ENCODE measurements at regions not wholly inside any gene's neighbourhood (a gene's known extent, or its start where the extent isn't known, plus 50 kb on each side); places are given as distances from the start of the nearest gene placed in this dataset.

DNA sequence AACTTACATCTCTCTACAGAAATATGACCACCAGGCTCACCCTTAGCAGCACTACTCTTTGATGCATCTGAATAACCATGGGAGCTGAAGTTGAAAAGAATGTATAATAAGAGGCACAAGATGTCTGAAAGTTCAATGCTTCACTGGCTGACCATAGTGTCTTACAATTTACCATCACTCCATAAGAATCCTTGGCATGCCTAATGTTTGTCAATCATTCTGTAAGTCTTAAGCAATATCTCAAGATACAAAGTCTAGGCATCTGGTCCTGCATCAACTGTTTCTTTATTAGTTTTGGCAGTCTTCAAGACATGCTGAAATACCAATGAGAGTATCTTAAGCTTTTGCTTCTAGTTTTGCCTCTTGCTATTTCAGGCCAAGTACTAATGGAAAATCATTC, 755.5 kb downstream of the STIM2 start:
- no peak overlapping the region for H3K4me3 ChIP-seq
- H3K4me1 ChIP-seq (replicated peaks; ENCODE audit: insufficient read depth) = no peaks in the 10 kb centered on the region
- no peaks in the 10 kb centered on the region for H3K9me3 ChIP-seq (ENCODE audit: insufficient read depth, low read depth)
- H3K27me3 ChIP-seq (ENCODE audit: insufficient read depth, low read depth) = no peaks in the 10 kb centered on the region
- H3F3A ChIP-seq (ENCODE audit: insufficient read depth, low read depth) = no peaks in the 10 kb centered on the region
- H4K20me1 ChIP-seq (ENCODE audit: insufficient read depth) = no peaks in the 10 kb centered on the region
- intact Hi-C loops (cut with micrococcal nuclease; ENCODE audit: unreplicated experiment) = no loop called here
- TF ChIP-seq CTCF (conservative IDR thresholded peaks at IDR 0.05) = no peak
- no peak for TF ChIP-seq EZH2 (IDR thresholded peaks at IDR 0.05; ENCODE audit: low read depth)
- no peak overlapping the region for H2AFZ ChIP-seq
- no peaks in the 10 kb centered on the region for H3K36me3 ChIP-seq (ENCODE audit: low read depth)
- ChIA-PET CTCF (no interaction called here), POLR2A (ENCODE audit: unreplicated experiment) (interaction anchor here (0.6 kb wide), 1 partner anchor 1860 kb away, joined by 4 read pairs; no protein-coding TSS in a partner anchor)
- no peak overlapping the region for H3K4me2 ChIP-seq
- DNase-seq = no peak
- no peaks in the 10 kb centered on the region for H3K9me2 ChIP-seq (ENCODE audit: insufficient read depth)
- BruUV-seq (replicated peaks) = no TSS peak
- no peaks in the 10 kb centered on the region for H3K79me2 ChIP-seq (ENCODE audit: low read depth)
- no peak overlapping the region for H3K27ac ChIP-seq

DNA sequence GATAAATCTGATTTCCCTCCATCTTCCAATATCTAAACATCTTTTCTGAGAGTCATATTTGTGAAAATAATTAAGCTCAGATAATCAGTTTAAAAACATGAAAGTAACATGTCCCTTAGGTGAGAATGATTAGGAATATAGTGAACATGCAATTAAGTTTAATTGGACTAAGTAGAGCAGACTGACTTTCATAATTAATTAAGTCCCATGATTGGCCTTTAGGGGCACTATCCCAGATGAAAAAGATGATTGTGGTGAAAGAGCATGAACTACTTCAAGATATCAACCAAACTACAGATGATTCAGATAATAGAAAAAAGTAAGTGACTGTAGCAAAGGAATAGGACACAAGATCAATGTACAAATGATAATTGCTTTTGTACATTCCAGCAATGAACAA, 758.8 kb downstream of the STIM2 start:
- TF ChIP-seq EZH2 (IDR thresholded peaks at IDR 0.05; ENCODE audit: low read depth) = no peak
- no peak for TF ChIP-seq CTCF (conservative IDR thresholded peaks at IDR 0.05)
- Histone ChIP-seq H3K4me2 (no peak overlapping the region), H3K4me3 (no peak overlapping the region), H3K9me2 (ENCODE audit: insufficient read depth) (no peaks in the 10 kb centered on the region; the same call in 1 of the 2 replicates), H3K36me3 (ENCODE audit: low read depth) (no peaks in the 10 kb centered on the region), H3K27me3 (ENCODE audit: insufficient read depth, low read depth) (no peaks in the 10 kb centered on the region), H2AFZ (no peak overlapping the region), H3K9me3 (ENCODE audit: insufficient read depth, low read depth) (no peaks in the 10 kb centered on the region), H4K20me1 (ENCODE audit: insufficient read depth) (no peaks in the 10 kb centered on the region), H3F3A (ENCODE audit: insufficient read depth, low read depth) (no peaks in the 10 kb centered on the region), H3K27ac (no peak overlapping the region), H3K4me1 (replicated peaks; ENCODE audit: insufficient read depth) (no peaks in the 10 kb centered on the region), H3K79me2 (ENCODE audit: low read depth) (no peaks in the 10 kb centered on the region)
- POLR2A ChIA-PET (ENCODE audit: unreplicated experiment) = no interaction called here
- no TSS peak for BruUV-seq (replicated peaks)
- CTCF ChIA-PET = no interaction called here
- intact Hi-C loops (cut with micrococcal nuclease; ENCODE audit: unreplicated experiment) = no loop called here
- no peak for DNase-seq

DNA sequence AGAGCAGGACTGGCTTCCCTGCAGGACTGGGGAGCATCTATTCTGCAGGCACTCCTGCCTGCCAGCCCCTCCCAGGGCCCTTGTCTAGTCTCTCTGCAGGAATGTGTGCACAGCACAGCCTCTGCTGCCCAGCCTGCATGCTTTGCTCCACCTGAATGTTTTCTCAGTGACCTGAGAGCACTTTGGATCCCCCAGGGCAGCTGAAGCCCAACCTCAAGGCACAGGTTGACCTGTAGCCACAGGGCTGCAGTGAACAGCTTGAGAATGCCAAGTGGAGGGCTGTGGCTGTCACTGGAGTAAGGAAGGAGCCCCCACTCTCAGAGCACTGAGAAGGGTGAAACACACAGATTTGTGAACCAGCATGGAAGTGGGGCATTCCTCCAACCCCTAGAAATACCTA, 760.2 kb downstream of the STIM2 start:
- Histone ChIP-seq H3K4me3 (no peak overlapping the region), H3K4me2 (no peak overlapping the region), H3K4me1 (replicated peaks; ENCODE audit: insufficient read depth) (no peaks in the 10 kb centered on the region), H3K79me2 (ENCODE audit: low read depth) (no peaks in the 10 kb centered on the region), H3F3A (ENCODE audit: insufficient read depth, low read depth) (no peaks in the 10 kb centered on the region), H3K9me2 (ENCODE audit: insufficient read depth) (no peaks in the 10 kb centered on the region; the same call in 1 of the 2 replicates), H3K27ac (no peak overlapping the region), H3K36me3 (ENCODE audit: low read depth) (no peaks in the 10 kb centered on the region), H2AFZ (no peak overlapping the region), H4K20me1 (ENCODE audit: insufficient read depth) (no peaks in the 10 kb centered on the region), H3K9me3 (ENCODE audit: insufficient read depth, low read depth) (no peaks in the 10 kb centered on the region), H3K27me3 (ENCODE audit: insufficient read depth, low read depth) (no peaks in the 10 kb centered on the region)
- no peak for DNase-seq
- BruUV-seq (replicated peaks) = no TSS peak
- TF ChIP-seq EZH2 (IDR thresholded peaks at IDR 0.05; ENCODE audit: low read depth) (no peak), CTCF (conservative IDR thresholded peaks at IDR 0.05) (no peak)
- CTCF ChIA-PET = no interaction called here
- intact Hi-C loops (cut with micrococcal nuclease; ENCODE audit: unreplicated experiment) = no loop called here
- POLR2A ChIA-PET (ENCODE audit: unreplicated experiment) = no interaction called here
